ENCODE measurements at regions not wholly inside any gene's neighbourhood (a gene's known extent, or its start where the extent isn't known, plus 50 kb on each side); places are given as distances from the start of the nearest gene placed in this dataset.
"Not testable (repeated sequence)": the region's sequence is repeated elsewhere in the genome, so short reads cannot be mapped to it uniquely, and the experiment has no call there.

DNA sequence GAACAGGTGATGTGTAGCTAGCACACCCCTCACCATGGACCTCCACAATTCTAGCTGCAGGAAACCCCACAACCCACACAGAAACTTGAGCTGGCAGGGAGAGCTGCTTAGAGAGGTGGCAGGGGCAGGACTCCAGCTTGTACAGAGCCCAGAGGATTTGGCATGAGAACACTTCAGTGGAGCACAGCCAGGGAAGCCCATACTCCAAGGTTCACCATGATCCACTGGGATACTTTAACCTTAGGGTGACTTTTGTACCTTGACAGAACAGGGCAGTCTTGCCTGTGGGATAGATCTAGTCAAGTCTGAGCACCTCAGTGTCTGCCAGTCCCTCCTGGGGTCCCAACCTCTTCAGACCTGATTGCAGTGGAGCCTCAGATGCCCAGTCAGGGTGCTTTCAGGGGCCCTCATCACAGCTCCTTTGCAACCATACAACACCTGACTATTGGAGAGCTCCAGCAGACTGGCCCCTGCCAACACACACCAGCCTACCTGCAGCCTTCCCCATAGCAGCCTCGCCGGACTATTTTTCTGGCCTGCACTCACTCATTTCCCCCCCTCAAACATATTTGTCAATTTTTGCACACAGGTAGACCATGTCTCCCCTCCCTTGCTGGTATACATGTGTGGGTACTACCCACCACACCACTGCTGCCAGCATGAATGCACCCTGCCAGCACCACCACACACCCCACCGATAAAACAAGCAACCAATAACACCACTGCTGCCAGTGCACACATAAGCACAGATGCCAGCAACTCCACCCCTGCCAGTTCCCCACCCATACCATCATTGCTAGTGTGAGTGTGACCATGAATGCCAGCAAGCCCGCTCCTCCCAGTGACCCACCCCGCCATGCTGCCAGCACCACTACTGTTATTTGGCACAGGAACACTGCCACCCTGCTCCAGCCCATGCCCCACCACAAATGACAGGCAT lies 56.0 kb upstream of the CDX4 start:
- POLR2A ChIA-PET: no interaction called here
- no peak for TF ChIP-seq LEF1 (IDR thresholded peaks at IDR 0.05; ENCODE audit: borderline replicate concordance)
- no peak for TF ChIP-seq SP1 (IDR thresholded peaks at IDR 0.05)
- no peak for TF ChIP-seq FOXA1 (IDR thresholded peaks at IDR 0.05)
- no peak for TF ChIP-seq HDGF (IDR thresholded peaks at IDR 0.05; ENCODE audit: borderline replicate concordance)
- no peak for TF ChIP-seq SUZ12 (IDR thresholded peaks at IDR 0.05)
- TF ChIP-seq ARNT (IDR thresholded peaks at IDR 0.05): no peak
- TF ChIP-seq ELF4 (IDR thresholded peaks at IDR 0.05): no peak
- no peak for TF ChIP-seq CTBP1 (IDR thresholded peaks at IDR 0.05; ENCODE audit: borderline replicate concordance)
- no peak for TF ChIP-seq L3MBTL2 (conservative IDR thresholded peaks at IDR 0.05)
- no peak for TF ChIP-seq ZNF384 (IDR thresholded peaks at IDR 0.05)
- TF ChIP-seq FOXM1 (IDR thresholded peaks at IDR 0.05; ENCODE audit: borderline replicate concordance): no peak
- TF ChIP-seq, protein P1, sequence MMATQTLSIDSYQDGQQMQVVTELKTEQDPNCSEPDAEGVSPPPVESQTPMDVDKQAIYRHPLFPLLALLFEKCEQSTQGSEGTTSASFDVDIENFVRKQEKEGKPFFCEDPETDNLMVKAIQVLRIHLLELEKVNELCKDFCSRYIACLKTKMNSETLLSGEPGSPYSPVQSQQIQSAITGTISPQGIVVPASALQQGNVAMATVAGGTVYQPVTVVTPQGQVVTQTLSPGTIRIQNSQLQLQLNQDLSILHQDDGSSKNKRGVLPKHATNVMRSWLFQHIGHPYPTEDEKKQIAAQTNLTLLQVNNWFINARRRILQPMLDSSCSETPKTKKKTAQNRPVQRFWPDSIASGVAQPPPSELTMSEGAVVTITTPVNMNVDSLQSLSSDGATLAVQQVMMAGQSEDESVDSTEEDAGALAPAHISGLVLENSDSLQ (IDR thresholded peaks at IDR 0.05): no peak
- no peak for TF ChIP-seq NFRKB (IDR thresholded peaks at IDR 0.05)
- no peak for TF ChIP-seq TARDBP (IDR thresholded peaks at IDR 0.05)
- TF ChIP-seq FOXK2 (IDR thresholded peaks at IDR 0.05): no peak
- no peak for DNase-seq (ENCODE audit: extremely low spot score)
- CTCF ChIA-PET: no interaction called here

DNA sequence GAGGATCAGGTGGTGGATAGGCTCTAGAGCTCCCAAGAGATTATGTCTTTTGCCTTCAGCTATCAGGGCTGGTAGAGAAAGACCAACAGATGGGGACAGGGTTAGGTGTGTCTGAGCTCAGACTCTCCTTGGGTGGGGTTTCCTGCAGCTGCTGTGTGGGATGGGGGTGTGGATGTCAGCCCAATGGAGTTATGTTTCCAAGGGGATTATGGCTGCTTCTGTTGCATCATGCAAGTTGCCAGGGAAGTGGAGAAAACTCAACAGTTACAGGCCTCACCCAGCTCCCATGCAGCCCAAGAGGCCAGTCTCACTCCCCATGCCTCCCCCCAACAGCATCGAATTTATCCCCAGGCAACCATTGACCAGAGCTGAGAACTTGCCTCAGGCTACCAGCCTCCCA lies 80.2 kb upstream of the CDX4 start:
- ChIA-PET POLR2A (no interaction called here), CTCF (no interaction called here)
- DNase-seq (ENCODE audit: extremely low spot score): no peak
- TF ChIP-seq ZNF384 (IDR thresholded peaks at IDR 0.05): no peak
- no peak for TF ChIP-seq HDGF (IDR thresholded peaks at IDR 0.05; ENCODE audit: borderline replicate concordance)
- no peak for TF ChIP-seq FOXM1 (IDR thresholded peaks at IDR 0.05; ENCODE audit: borderline replicate concordance)
- TF ChIP-seq BHLHE40 (IDR thresholded peaks at IDR 0.05; ENCODE audit: borderline replicate concordance): no peak
- TF ChIP-seq FOXK2 (IDR thresholded peaks at IDR 0.05): no peak
- TF ChIP-seq NFRKB (IDR thresholded peaks at IDR 0.05): no peak
- TF ChIP-seq SP1 (IDR thresholded peaks at IDR 0.05): no peak
- no peak for TF ChIP-seq L3MBTL2 (conservative IDR thresholded peaks at IDR 0.05)
- no peak for TF ChIP-seq ELF4 (IDR thresholded peaks at IDR 0.05)
- TF ChIP-seq TARDBP (IDR thresholded peaks at IDR 0.05): no peak

DNA sequence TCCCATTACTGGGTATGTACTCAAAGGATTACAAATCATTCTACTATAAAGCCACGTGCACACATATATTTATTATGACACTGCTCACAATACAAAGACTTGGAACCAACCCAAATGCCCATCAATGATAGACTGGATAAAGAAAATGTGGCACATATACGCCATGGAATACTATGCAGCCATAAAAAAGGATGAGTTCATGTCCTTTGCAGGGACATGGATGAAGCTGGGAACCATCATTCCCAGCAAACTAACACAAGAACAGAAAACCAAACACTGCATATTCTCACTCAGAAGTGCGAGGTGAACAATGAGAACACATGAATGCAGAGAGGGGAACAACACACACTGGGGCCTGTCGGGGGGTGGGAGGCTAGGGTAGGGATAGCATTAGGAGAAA lies 89.6 kb upstream of the CDX4 start:
- DNase-seq (ENCODE audit: extremely low spot score); CTCF ChIA-PET; POLR2A ChIA-PET: not testable (repeated sequence)

DNA sequence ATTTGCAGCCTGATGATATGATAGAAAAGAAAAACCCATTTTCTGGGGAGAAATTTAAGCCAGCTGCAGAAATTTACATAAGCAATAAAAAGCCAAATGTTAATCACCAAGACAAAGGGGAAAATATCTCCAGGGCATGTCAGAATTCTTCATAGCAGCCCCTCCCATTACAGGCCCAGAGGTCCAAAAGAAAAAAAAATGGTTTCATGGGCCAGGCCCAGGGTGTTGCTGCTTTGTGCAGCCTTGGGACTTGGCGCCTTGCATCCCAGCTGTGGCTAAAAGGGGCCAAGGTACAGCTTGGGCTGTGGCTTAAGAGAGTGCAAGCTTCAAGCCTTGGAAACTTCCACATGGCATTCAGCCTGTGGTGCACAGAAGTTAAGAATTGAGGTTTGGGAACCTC lies 97.9 kb upstream of the CDX4 start:
- ChIA-PET POLR2A (no interaction called here), CTCF (no interaction called here)
- no peak for TF ChIP-seq ELF4 (IDR thresholded peaks at IDR 0.05)
- no peak for TF ChIP-seq NFRKB (IDR thresholded peaks at IDR 0.05)
- TF ChIP-seq ARNT (IDR thresholded peaks at IDR 0.05): no peak
- no peak for TF ChIP-seq HDGF (IDR thresholded peaks at IDR 0.05; ENCODE audit: borderline replicate concordance)
- no peak for DNase-seq (ENCODE audit: extremely low spot score)

DNA sequence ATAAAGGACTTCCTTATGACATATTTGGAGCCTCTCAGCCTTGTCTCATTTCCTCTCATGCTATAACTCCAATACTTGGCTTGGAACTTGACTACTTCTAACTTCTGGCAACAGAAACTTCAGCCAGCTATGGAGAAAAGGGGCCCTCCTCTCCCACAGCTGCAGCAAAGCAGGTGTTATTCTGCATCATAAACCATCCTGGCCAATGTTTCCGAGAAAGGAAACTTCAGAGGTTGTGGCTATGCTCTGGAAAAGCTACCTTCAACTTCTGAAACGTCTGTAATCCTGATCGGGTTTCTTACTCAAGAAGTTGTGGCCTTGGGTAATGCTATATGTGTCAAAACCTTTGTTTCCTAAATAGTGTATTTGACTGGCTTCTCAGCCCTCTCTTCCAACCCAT lies 109.5 kb upstream of the CDX4 start:
- ChIA-PET POLR2A (no interaction called here), CTCF (no interaction called here)
- TF ChIP-seq NFRKB (IDR thresholded peaks at IDR 0.05) (no peak), ARNT (IDR thresholded peaks at IDR 0.05) (no peak), CTBP1 (IDR thresholded peaks at IDR 0.05; ENCODE audit: borderline replicate concordance) (no peak), SP1 (IDR thresholded peaks at IDR 0.05) (no peak), FOXA1 (IDR thresholded peaks at IDR 0.05) (no peak), SUZ12 (IDR thresholded peaks at IDR 0.05) (no peak), L3MBTL2 (conservative IDR thresholded peaks at IDR 0.05) (no peak), FOXM1 (IDR thresholded peaks at IDR 0.05; ENCODE audit: borderline replicate concordance) (no peak), BHLHE40 (IDR thresholded peaks at IDR 0.05; ENCODE audit: borderline replicate concordance) (no peak), TARDBP (IDR thresholded peaks at IDR 0.05) (no peak), LEF1 (IDR thresholded peaks at IDR 0.05; ENCODE audit: borderline replicate concordance) (no peak), FOXK2 (IDR thresholded peaks at IDR 0.05) (no peak), ZNF384 (IDR thresholded peaks at IDR 0.05) (no peak)
- TF ChIP-seq, protein P1 (IDR thresholded peaks at IDR 0.05): no peak
- DNase-seq (ENCODE audit: extremely low spot score): no peak

DNA sequence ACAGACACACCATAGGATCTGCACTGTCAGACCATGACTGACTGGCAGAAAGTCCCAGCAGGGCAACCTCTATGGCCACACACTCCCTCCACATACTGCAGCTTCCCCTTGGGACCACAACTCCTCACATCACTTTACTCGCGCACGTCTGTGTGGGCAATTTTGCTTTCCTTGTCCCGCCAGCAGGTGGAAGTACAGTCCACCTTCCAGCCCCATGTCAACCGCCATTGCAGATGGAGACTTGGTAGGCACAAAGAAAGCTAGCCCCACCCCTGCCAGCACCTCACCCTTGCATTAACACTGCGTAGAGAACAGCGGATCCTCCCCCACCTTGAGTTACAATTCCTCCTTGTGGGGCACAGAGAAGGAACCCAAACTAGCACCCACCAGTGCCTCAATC lies 74.4 kb upstream of the NAP1L2 start:
- ChIA-PET POLR2A (no interaction called here), CTCF (interaction anchor here (0.6 kb wide), 1 partner anchor 1005 kb away, joined by 3 read pairs; no protein-coding TSS in a partner anchor)
- no peak for TF ChIP-seq BHLHE40 (IDR thresholded peaks at IDR 0.05; ENCODE audit: borderline replicate concordance)
- TF ChIP-seq, protein P1 (IDR thresholded peaks at IDR 0.05): no peak
- TF ChIP-seq CTBP1 (IDR thresholded peaks at IDR 0.05; ENCODE audit: borderline replicate concordance): no peak
- no peak for TF ChIP-seq SUZ12 (IDR thresholded peaks at IDR 0.05)
- TF ChIP-seq FOXM1 (IDR thresholded peaks at IDR 0.05; ENCODE audit: borderline replicate concordance): no peak
- no peak for TF ChIP-seq TARDBP (IDR thresholded peaks at IDR 0.05)
- TF ChIP-seq FOXK2 (IDR thresholded peaks at IDR 0.05): no peak
- no peak for TF ChIP-seq HDGF (IDR thresholded peaks at IDR 0.05; ENCODE audit: borderline replicate concordance)
- no peak for TF ChIP-seq FOXA1 (IDR thresholded peaks at IDR 0.05)
- no peak for TF ChIP-seq LEF1 (IDR thresholded peaks at IDR 0.05; ENCODE audit: borderline replicate concordance)
- TF ChIP-seq L3MBTL2 (conservative IDR thresholded peaks at IDR 0.05): no peak
- no peak for TF ChIP-seq ELF4 (IDR thresholded peaks at IDR 0.05)
- TF ChIP-seq ARNT (IDR thresholded peaks at IDR 0.05): no peak
- no peak for TF ChIP-seq NFRKB (IDR thresholded peaks at IDR 0.05)
- DNase-seq (ENCODE audit: extremely low spot score): peak; percentile 42

Data from HEK293T (cell line).